ENCODE measurements at regions not wholly inside any gene's neighbourhood (a gene's known extent, or its start where the extent isn't known, plus 50 kb on each side); places are given as distances from the start of the nearest gene placed in this dataset.

DNA sequence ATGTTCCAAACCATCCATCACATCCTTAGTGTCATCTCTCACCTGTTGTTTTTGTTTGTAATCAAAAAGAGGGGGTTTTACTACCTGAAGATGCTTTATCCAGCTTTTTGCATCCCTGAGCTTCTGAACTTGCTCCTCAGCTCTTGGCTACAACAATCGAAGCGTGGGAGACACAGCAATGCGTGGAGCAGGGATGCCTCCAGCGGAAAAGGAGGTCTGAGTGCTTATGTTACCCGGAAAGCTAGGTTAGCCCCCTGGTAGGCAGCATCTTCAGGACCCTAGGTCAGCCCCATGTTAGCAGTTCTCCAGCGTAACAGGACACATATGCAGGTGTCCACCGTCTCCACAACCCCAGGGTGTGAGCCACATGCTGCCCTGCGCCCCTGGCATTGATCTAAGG is 141.5 kb downstream of the RRAGC start:
- Mint-ChIP-seq H3K9me3 (no peaks in the 10 kb centered on the region), H3K36me3 (no peaks in the 10 kb centered on the region), H3K4me1 (no peaks in the 10 kb centered on the region), H3K27me3 (peaks cover 3% of the 10 kb centered on the region), H3K27ac (no peak overlapping the region), H3K4me3 (no peak overlapping the region)
- ATAC-seq (ENCODE audit: low read depth): no peak
- no peak for DNase-seq (ENCODE audit: low spot score in 2 of 2)

DNA sequence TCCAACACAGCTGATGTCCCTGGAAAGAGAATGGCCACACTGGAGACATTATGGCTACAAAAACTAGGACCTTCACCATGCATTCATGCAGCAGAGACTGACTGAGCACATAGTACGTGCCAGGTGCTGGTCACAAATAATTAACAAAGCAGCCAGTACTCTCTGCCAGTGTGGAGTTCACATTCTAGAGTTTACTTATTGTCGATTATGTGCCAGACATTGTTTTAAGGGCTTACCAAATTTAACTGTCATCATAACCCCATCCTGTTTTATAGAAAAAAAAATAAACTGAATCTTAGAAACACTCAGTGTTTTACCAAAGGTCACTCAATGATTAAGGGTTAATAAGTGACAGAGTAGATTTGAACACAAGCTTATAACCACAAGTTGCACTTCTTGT is 143.3 kb downstream of the RRAGC start:
- no peak overlapping the region for H3K27ac Mint-ChIP-seq
- ATAC-seq (ENCODE audit: low read depth) (no peak), DNase-seq (ENCODE audit: low spot score in 2 of 2) (no peak)
- H3K4me1 Mint-ChIP-seq: no peaks in the 10 kb centered on the region
- no peaks in the 10 kb centered on the region for H3K36me3 Mint-ChIP-seq
- H3K4me3 Mint-ChIP-seq: no peak overlapping the region
- peaks cover 2% of the 10 kb centered on the region for H3K9me3 Mint-ChIP-seq
- peaks cover 5% of the 10 kb centered on the region for H3K27me3 Mint-ChIP-seq

GRCh38 chr1:38715415-38715814 is 144.2 kb downstream of the RRAGC start:
- no peak for ATAC-seq (ENCODE audit: low read depth)
- Mint-ChIP-seq H3K27me3 (peaks cover 2% of the 10 kb centered on the region), H3K4me3 (no peak overlapping the region), H3K27ac (no peak overlapping the region), H3K9me3 (peaks cover 2% of the 10 kb centered on the region), H3K4me1 (no peaks in the 10 kb centered on the region), H3K36me3 (no peaks in the 10 kb centered on the region)
- no peak for DNase-seq (ENCODE audit: low spot score in 2 of 2)

DNA sequence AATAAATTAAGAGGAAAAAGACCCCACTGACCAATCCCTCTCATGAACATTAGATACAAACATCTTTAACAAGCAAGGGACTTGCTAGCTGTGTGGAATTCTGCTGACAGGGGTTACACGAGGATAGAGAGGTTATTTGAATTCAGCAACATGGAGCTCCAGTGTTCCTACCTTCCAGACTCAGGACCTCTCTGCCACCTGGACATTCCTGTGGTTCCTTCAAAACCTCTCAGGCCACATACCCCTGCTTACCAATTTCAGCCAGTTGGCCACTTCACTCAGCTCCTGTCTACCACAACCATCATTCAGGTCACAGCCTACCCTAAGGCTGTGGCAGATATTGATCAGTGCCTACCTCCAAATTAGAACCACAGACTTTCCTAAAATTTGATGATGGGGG is 147.5 kb downstream of the RRAGC start:
- H3K36me3 Mint-ChIP-seq: no peaks in the 10 kb centered on the region
- no peaks in the 10 kb centered on the region for H3K4me1 Mint-ChIP-seq
- peaks cover 3% of the 10 kb centered on the region for H3K27me3 Mint-ChIP-seq
- DNase-seq (ENCODE audit: low spot score in 2 of 2) (no peak), ATAC-seq (ENCODE audit: low read depth) (no peak)
- peaks cover 2% of the 10 kb centered on the region for H3K9me3 Mint-ChIP-seq
- H3K4me3 Mint-ChIP-seq: no peak overlapping the region
- H3K27ac Mint-ChIP-seq: no peak overlapping the region

DNA sequence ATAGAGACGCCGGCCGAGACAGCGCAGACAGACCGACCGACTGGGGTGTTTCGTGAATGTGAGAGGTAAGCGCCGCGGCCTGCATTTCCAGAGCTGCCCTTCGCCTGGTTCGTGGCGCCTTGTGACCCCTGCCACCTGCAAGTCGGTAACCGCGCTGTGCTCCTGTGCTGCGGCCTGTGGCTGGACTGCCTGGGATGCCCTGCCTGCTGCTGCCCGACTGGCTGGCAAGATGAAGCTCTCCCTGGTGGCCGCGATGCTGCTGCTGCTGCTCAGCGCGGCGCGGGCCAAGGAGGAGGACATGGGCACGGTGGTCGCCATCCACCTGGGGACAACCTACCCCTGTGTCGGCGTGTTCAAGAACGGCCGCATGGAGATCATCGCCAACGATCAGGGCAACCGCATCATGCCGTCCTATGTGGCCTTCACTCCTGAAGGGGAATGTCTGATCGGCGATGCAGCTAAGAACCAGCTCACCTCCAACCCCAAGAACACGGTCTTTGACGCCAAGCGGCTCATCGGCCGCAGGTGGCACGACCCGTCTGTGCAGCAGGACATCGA is 150.8 kb downstream of the RRAGC start:
- Mint-ChIP-seq H3K27me3 (peaks cover 19% of the 10 kb centered on the region), H3K36me3 (peaks cover 7% of the 10 kb centered on the region), H3K9me3 (peaks cover 18% of the 10 kb centered on the region), H3K4me1 (no peaks in the 10 kb centered on the region), H3K4me3 (no peak overlapping the region), H3K27ac (no peak overlapping the region)
- no peak for DNase-seq (ENCODE audit: low spot score in 2 of 2)
- no peak for ATAC-seq (ENCODE audit: low read depth)

DNA sequence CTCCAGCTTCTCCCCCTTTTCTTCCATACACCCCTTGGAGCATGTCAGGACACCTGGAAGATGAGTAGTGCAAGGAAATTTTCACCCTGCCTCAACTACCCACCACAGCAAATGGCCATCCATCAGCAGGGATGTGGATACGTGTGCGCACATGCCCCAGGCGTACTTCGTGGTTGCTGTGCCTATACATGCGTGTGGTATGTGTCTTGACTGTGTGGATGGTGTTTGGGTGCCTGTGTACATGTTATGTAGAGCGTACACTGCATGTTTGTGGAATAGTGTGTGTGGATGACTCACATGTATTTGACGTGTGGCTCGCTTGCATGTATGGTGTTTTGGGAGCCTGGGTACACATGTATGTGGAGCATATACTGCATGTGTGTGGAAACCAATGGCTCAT is 158.5 kb downstream of the RRAGC start:
- H3K27ac Mint-ChIP-seq: no peak overlapping the region
- H3K27me3 Mint-ChIP-seq: peaks cover 31% of the 10 kb centered on the region
- no peak for DNase-seq (ENCODE audit: low spot score in 2 of 2)
- H3K4me3 Mint-ChIP-seq: no peak overlapping the region
- no peak for ATAC-seq (ENCODE audit: low read depth)
- H3K4me1 Mint-ChIP-seq: peaks cover 2% of the 10 kb centered on the region
- H3K9me3 Mint-ChIP-seq: peaks cover 14% of the 10 kb centered on the region
- peaks cover 3% of the 10 kb centered on the region for H3K36me3 Mint-ChIP-seq

DNA sequence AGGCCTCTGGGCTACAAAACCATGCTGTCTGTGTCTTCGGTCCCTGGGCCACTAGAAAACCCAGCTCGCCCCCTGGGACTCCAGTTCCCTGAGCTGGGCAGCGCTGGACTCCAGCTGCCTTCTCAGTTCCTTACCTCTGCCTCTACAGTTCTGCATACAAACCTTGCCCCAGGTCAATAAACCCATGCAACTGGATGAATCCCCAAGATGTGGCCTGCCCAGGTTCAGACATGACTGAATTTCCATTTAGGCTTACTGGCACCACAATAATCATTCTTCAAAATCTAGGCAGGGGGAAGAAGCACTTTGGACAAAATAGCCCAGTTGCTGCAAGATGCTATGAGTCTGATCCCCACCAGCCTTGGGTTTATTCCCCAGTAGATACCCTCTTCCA is 159.5 kb downstream of the RRAGC start:
- Mint-ChIP-seq H3K27me3 (peaks cover 26% of the 10 kb centered on the region), H3K4me1 (peaks cover 2% of the 10 kb centered on the region), H3K9me3 (peaks cover 9% of the 10 kb centered on the region), H3K4me3 (no peak overlapping the region), H3K36me3 (peaks cover 2% of the 10 kb centered on the region), H3K27ac (no peak overlapping the region)
- ATAC-seq (ENCODE audit: low read depth): no peak
- DNase-seq (ENCODE audit: low spot score in 2 of 2): no peak

DNA sequence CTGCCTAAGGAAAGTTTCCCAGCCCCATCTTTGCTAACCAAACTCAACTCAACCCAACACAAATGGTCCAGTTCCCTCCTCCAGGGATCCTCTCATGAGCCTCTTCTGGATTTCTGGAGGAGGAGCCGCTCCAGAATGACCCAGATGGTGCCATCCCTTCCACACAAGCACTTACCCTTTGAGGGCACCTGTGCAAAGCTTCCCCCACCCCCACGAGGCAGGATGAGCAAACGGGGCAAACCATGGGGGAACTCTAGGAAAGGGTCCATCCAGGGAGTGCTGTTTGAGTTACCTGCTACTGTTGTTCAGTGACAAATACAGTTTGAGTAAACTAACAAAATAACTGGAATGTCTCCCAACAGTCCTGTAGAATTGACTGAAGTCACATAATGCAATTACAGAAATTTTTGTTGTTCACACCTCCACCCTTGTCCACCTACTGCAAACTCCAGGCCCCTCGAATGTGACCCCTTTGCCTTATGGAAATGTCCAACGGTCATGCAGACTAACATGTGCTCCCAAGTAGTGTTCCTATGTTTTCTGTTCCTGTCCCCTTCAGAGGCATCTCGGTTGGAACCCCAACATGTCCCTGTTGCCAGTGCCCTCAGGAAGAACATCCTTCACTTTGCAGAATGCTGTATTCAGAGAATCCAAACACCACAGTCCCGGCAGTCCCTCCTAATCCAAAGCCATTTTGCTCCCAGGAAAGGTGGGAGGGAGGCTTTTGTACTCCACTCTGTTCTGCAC is 160.1 kb downstream of the RRAGC start:
- H3K4me1 Mint-ChIP-seq: peaks cover 2% of the 10 kb centered on the region

DNA sequence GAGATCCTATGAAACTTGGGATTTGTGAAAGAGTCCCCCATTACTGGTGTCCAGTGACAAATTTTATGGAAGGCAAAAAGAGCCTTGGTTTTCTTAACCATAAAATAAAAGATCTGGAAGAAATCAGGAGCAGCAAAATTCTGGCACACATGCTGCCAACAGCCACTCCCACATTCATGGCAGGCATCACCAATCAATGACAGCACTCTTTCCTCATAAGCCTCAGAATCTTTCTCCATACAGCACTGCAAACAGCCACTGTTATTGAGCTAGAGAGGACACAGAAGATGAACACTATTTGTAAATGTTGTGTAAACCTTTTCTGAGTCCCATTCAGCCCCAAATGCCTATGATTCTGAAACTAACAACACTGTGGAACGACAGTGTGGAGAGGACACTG is 162.2 kb downstream of the RRAGC start:
- Mint-ChIP-seq H3K9me3 (peaks cover 2% of the 10 kb centered on the region), H3K27me3 (peaks cover 21% of the 10 kb centered on the region), H3K4me3 (no peak overlapping the region), H3K36me3 (no peaks in the 10 kb centered on the region), H3K4me1 (peaks cover 2% of the 10 kb centered on the region), H3K27ac (no peak overlapping the region)
- no peak for ATAC-seq (ENCODE audit: low read depth)
- DNase-seq (ENCODE audit: low spot score in 2 of 2): no peak

More for the DNA sequence above, 160.1 kb downstream of the RRAGC start:
- ATAC-seq (ENCODE audit: low read depth) (no peak), DNase-seq (ENCODE audit: low spot score in 2 of 2) (no peak)
- H3K4me3 Mint-ChIP-seq: no peak overlapping the region
- peaks cover 27% of the 10 kb centered on the region for H3K27me3 Mint-ChIP-seq
- H3K9me3 Mint-ChIP-seq: peaks cover 7% of the 10 kb centered on the region
- no peaks in the 10 kb centered on the region for H3K36me3 Mint-ChIP-seq
- H3K27ac Mint-ChIP-seq: no peak overlapping the region

- Mint-ChIP-seq H3K4me1 (peaks cover 2% of the 10 kb centered on the region), H3K36me3 (no peaks in the 10 kb centered on the region), H3K9me3 (peaks cover 2% of the 10 kb centered on the region), H3K4me3 (no peak overlapping the region), H3K27me3 (peaks cover 19% of the 10 kb centered on the region), H3K27ac (no peak overlapping the region)
- DNase-seq (ENCODE audit: low spot score in 2 of 2) (no peak), ATAC-seq (ENCODE audit: low read depth) (no peak)
Measured at GRCh38 chr1:38696371-38696770, 163.2 kb downstream of the RRAGC start.

DNA sequence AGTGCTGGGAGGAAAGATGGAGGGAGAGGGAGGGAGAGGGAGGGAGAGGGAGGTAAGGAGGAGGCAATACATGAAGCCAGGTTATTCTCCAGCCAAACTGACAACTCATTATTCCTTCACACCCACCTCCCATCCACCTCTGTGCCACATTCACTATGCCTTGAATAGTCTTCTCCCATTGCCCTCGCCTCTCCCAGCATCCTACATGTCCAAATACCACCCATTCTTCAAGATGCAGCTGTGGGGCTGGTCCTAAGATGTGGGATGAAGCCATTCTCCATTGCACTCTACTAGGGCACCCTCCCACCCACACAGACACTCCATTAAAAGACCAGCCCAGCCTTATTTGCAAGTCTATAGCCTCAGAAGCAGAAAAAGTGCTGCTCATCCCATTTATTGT is 165.8 kb downstream of the RRAGC start:
- H3K4me3 Mint-ChIP-seq: no peak overlapping the region
- ATAC-seq (ENCODE audit: low read depth): no peak
- peaks cover 12% of the 10 kb centered on the region for H3K27me3 Mint-ChIP-seq
- H3K4me1 Mint-ChIP-seq: peaks cover 2% of the 10 kb centered on the region
- H3K27ac Mint-ChIP-seq: no peak overlapping the region
- peaks cover 6% of the 10 kb centered on the region for H3K9me3 Mint-ChIP-seq
- no peaks in the 10 kb centered on the region for H3K36me3 Mint-ChIP-seq
- DNase-seq (ENCODE audit: low spot score in 2 of 2): no peak

DNA sequence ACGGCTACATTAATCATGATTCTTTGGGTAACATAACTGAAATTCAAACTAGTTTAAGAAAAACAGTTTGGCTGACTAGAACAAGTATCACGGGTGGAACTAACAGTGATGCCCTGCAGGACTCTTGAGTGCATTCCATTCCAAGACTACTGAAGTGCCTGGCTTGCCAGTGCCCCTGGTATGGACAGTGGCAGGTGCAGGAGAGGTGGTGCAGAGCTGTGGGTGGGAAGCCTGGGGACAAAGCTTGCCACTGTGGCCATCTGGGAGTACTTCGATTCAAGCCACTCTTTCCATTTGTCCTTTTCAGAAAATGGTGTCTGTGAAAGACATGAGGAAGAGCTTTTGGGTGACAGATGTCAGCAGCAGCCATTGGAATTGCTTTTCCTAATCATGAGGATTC is 166.5 kb downstream of the RRAGC start:
- no peaks in the 10 kb centered on the region for H3K36me3 Mint-ChIP-seq
- no peaks in the 10 kb centered on the region for H3K4me1 Mint-ChIP-seq
- no peak overlapping the region for H3K27ac Mint-ChIP-seq
- no peak overlapping the region for H3K4me3 Mint-ChIP-seq
- peaks cover 3% of the 10 kb centered on the region for H3K9me3 Mint-ChIP-seq
- ATAC-seq (ENCODE audit: low read depth) (no peak), DNase-seq (ENCODE audit: low spot score in 2 of 2) (no peak)
- peaks cover 12% of the 10 kb centered on the region for H3K27me3 Mint-ChIP-seq

DNA sequence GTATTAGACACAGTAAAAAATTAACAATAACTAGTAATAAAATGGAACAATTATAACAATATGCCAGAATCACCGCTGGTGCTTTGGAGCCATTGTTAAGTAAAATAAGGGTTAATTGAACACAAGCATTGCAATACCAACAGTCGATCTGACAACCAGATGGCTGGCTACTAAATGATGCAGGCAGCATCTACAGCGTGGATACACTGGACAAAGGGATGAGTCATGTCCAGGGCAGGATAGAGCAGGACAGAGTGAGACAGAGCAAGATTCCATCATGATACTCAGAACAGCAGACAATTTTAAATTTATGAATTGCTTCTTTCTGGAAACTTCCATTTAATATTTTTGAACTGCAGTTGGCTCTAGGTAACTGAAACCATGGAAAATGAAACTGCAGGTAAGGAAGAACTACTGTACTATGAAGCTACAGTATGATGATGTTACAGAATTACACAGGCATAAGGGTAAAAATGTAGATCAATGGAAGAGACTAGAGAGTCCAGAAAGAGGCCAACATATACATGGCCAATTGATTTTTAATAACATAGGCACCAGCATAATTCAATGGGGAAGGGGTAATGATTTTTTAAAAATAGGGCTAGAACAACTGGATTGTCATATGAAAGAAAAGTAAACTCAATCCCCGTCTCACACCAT is 168.7 kb downstream of the RRAGC start:
- Mint-ChIP-seq H3K36me3 (no peaks in the 10 kb centered on the region), H3K27me3 (peaks cover 20% of the 10 kb centered on the region), H3K4me3 (no peak overlapping the region)

GRCh38 chr1:38686927-38687255 is 172.7 kb downstream of the RRAGC start:
- ATAC-seq (ENCODE audit: low read depth) (no peak), DNase-seq (ENCODE audit: low spot score in 2 of 2) (no peak)
- no peak overlapping the region for H3K4me3 Mint-ChIP-seq
- H3K9me3 Mint-ChIP-seq: peaks cover 3% of the 10 kb centered on the region
- H3K36me3 Mint-ChIP-seq: no peaks in the 10 kb centered on the region
- H3K27me3 Mint-ChIP-seq: peaks cover 14% of the 10 kb centered on the region
- no peaks in the 10 kb centered on the region for H3K4me1 Mint-ChIP-seq
- no peak overlapping the region for H3K27ac Mint-ChIP-seq

More for the DNA sequence above, 168.7 kb downstream of the RRAGC start:
- DNase-seq (ENCODE audit: low spot score in 2 of 2): no peak
- Mint-ChIP-seq H3K27ac (no peak overlapping the region), H3K4me1 (no peaks in the 10 kb centered on the region), H3K9me3 (peaks cover 3% of the 10 kb centered on the region)
- no peak for ATAC-seq (ENCODE audit: low read depth)

All from memory B cell (primary cell).